NOMO-1 (cell line): ENCODE measurements at regions not wholly inside any gene's neighbourhood (a gene's known extent, or its start where the extent isn't known, plus 50 kb on each side); places are given as distances from the start of the nearest gene placed in this dataset.
"Not testable (repeated sequence)": the region's sequence is repeated elsewhere in the genome, so short reads cannot be mapped to it uniquely, and the experiment has no call there.

ENCODE experiments used
- DNase-seq, 2 experiments: peaks; one replicate each; lab custom pipeline; 2025; ENCODE audit not compliant: unreplicated experiment in 2 of 2; lab: John Stamatoyannopoulos, UW

DNA sequence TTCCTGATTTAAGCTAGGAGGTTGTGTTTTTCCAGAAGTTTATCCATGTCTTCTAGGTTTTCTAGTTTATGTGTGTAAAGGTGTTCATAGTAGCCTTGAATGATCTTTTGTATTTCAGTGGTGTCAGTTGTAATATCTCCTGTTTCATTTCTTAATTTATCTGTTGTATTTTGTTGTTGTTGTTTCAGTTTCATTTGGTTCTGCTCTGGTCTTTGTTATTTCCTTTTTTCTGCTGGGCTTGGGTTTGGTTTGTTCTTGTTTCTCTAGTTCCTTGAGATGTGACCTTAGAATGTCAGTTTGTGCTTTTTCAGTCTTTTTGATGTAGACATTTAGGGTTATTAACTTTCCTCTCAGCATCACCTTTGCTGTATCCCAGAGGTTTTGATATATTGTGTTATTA is 62.8 kb downstream of the SCP2D1 start:
- DNase-seq: not testable (repeated sequence)

DNA sequence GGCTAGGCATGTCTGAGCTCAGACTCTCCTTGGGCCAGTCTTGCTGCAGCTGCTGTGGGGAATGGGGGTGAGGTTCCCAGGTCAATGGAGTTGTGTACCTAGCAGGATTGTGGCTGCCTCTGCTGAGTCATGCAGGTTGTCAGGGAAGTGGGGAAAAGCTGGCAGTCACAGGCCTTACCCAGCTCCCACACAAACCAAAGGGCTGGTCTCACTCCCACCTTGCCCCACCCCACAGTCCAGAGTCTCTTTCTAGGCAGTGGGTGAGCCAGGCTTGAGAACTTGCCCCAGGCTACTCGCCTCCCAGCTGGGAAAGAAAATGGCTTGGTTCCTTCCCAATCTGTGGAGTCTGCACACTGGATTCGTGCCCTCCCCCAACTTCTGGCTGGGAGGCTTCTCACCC is 65.7 kb downstream of the SCP2D1 start:
- no peak for DNase-seq

DNA sequence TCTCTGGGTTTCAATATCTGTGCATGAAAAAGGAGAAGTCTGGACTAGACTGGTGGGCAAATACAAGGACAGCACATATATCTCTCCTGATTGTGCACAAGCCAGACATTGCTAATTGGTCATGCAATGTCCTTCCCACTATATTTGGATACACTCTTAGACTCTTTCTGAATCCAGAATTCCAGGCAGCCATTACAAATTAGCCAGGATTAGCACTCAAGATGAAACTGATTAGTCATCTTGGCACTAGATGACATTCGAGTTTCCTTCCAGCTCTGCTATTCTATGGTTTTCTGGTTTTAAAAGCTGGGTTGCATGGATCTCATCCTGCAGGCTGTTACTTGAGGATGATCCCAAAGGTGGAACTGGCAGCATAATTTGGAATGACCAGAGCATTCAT is 73.2 kb downstream of the SCP2D1 start:
- no peak for DNase-seq

DNA sequence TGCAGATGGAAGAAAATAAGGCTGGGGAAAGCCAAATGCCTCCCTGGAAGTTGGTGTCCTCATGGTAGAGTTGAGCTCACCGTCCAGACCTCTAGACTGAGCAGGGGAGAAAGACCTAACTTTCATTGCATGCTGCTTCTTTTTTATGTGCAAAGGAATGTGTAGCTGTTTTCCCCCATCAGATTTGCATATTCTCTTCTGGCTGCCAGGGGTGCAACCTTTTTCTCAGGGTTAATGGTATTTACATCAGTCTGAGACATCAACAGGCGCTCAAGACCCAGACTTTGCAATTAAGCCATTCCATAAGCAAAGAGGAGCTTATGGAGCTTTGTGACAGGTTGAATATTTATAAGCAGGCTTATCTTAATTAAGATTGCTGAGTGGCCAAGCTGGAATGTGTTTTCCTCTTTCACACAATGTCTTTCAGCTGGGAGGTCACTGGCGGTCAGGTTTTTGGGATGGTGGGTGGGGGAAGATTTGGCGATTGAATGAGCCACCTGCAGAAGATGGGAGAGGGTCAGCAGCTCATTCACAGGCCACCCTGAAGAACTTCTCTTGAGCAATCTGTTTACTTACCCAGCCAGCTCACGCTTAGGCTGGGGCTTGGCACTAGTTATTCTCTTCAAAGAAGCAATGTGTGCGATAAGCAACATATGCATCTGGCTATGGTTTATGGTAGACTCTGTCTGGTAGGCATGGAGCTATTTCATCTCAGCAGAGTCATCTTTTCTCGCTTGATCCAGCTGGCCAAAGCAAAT is 88.6 kb downstream of the SCP2D1 start:
- DNase-seq: no peak

DNA sequence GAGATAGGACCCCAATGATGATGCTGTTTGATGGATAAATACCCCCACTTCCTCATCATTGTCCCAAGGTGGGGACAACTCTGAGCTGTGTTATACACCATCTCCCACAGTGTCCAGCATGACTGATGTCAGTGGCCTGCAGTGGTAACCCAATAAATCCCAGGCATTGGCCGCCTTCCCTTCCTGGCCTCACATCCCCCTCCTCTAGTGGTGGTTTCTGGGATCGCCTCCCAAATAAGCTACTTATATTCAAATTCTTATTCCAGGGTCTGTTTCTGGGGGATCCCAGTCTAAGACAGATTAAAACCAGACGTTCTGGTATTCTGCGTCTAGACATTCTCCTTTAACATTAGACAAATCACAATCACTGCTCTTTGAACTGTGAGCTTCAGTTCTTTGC is 90.6 kb downstream of the SCP2D1 start:
- DNase-seq: no peak

DNA sequence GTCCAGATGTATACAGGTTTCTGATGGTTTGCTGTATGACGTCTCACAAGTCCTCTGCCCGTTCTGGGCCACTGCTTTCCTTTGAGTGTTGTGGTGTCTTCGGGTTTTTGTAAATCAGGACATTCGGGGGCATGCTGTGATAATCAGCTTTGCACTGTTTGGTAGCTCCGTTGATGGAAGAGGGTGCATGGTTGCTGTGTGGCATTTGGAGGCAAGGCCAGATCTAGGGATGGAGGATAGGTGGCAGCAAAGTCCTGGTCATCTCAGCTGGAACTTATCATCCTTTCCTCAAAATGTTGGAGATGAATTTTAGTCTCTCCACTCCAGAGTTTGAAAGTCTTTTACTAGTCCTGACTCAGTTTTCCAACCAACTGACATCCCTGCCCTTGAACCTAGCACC is 91.0 kb downstream of the SCP2D1 start:
- no peak for DNase-seq

DNA sequence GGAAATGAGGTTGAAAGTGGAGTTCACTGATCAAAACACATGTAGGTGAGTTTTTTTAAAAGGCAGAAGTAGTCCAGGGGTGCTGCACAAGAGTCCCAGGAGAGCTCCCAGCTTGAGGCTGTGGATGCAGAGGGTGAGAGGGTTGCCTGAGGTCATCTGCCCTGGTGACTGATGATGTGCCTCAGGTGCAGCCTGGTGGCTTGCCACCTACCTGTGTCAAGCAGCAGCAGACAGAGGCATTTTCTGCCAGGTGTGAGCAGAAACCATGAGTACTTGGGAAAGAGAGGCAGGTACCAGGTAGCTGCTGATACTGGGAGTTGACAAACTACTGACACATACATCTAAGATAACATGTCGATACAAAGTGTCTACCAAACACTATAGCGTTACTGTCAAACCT is 92.5 kb downstream of the SCP2D1 start:
- DNase-seq: no peak

DNA sequence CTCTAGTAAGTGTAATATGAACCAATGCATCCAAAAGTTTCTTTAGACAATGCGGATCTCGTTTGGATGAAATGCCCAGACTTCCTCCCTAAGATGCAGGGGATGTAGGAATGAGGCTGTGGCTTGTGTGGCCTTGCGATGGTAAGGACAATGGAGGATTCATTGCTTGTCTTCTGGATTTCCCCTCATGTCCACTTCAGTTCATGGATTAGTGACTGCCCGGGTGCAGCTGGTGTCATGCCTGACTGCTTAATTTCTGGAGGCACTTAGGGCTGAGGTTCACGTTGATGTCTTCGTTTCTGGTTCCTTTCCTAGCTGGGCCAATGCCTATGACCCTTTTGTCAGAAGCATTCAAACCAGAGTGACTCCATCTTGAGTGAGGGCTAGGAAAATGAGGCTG is 93.8 kb downstream of the SCP2D1 start:
- no peak for DNase-seq

DNA sequence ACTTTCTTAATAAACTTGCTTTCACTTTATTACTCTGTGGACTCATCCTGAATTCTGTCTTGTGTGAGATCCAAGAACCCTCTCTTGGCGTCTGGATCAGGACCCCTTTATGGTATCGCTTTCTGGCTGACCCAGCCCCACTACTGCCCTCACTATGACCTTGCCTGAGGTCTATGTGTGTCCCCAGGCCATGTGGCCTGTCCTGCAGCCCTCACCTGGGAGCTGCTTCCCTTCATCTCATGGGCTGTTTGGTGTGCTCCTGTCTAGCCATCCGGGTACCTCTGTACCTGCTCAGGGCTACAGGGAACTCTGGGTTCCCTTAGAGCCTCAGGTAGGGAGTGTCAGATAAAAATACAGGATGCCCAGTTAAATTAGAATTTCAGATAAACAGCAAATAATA is 94.5 kb downstream of the SCP2D1 start:
- no peak for DNase-seq

DNA sequence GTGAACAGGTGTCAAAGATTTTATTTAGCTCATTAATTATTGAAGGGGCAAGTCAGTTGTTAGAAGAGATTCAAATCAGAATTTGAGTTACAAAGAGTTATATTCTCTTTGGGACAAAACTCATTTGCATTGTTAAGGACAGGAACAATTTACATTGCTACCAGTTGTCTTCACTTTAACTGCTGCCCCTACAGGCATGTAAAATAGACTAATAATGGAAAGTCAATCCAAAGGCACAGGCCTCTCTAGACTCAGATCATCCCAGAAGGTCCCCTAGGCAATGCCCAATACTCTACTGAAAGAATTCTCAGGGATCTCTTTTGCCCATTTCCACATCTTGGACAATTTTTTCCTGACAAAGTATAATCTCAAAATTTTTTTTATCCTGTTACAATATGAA is 95.7 kb downstream of the SCP2D1 start:
- DNase-seq: no peak

DNA sequence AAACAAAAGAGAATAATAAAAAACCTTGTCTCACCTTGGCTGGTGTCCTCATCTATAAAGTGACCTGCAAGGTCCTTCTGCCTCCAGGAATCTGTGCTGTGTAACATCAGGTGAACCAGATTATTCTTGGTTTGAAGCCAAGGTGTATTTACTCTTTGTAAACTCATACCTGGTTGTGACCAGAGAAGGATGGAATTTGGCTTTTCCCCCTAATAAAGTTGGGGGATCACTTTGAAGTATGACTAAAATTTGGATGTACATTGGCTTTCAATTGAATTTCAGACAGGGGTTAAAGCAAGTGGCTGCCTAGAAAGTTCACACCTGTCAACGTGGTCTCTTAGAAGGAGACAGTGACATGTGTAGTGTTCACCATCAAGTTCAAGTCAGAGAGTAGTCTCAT is 100.1 kb downstream of the SCP2D1 start:
- no peak for DNase-seq

DNA sequence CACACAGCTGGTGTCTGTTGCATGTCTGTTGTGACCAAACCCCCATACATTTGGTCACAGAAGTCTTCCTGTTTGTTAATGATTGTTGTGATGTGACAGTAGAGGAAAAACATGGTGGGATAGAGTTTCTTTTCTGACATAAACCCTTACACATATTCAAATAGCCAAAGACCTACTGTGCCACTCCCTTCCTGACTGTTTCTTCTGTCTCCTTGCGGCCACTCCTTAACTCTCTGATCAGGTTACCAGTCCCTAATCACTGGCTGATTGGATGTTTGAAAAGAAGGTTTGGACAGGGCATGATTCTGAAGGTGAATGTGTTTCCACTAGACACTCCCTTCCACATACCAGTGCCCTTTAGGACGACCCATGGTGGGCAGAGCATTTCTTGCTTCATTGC is 101.2 kb downstream of the SCP2D1 start:
- no peak for DNase-seq

DNA sequence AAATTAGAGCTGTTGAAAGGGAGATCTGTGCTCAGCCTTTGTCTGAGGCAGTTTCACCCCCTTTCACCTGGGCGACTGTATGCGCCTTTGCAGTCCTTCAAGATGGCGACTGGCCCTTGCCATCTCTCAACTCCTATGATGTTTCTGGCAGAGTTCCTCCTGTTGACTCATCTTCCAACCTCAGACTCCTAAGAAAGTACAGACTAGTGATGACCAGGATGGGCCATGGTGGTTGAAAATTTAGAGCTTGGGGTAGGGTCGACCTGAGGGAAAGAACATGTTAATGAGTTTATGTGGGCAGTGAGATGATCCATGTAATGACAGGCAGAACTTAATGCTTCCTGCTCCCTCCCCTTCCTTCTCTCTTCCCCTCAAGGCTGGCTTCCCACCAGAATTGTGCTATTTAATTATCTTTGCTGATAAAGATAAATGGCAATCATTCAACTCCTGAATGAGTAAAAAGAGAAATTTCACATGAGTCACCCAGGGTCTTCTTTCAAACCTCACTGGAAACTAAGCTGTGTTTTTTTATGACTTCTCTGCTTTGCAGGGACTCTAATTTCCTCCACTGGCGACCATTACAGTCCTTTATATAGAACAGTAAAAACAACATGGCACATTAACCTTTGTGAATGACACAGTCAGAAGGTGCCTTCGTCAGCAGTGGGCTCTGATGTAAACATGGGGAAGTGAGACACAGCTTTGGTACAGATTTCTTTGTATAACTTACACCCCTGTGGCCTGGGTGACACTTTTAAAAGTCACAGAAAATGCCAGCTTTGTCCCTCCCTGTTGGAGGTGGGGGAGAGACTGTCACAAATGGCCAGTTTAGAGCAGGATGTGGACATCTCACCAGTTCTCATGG is 103.5 kb downstream of the SCP2D1 start:
- no peak for DNase-seq

DNA sequence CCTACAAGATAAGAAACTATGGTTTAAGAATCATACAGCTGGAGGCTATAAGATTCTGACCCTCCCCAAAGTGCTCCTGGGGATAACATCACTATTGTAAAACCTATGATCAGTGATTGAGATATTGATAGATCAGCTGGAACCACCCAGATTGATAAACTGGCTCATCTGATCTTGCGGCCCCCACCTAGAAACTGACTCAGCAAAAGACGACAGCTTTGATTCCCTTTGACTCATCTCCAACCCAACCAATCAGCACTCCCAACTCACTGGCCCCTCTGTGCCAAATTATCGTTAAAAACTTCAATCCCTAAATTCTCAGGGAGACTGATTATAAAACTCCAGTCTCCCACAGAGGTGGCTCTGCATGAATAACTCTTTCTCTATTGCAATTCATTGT is 106.4 kb downstream of the SCP2D1 start:
- DNase-seq: no peak

DNA sequence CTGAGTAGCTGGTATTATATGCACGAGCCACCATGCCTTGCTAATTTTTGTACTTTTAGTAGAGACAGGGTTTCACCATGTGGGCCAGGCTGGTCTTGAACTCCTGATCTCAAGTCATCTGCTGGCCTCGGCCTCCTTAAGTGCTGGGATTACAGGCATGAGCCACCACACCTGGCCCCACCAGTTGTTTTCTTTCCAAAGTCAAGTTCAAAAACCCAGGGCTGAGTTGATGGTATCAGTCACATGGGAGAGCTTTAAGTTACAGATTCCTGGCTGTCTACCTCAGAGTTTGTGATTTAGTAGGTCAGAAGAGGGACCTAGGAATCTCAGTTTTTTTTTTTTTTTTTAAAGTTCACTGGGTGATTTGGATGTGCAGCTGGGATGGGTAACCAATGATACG is 107.7 kb downstream of the SCP2D1 start:
- no peak for DNase-seq

DNA sequence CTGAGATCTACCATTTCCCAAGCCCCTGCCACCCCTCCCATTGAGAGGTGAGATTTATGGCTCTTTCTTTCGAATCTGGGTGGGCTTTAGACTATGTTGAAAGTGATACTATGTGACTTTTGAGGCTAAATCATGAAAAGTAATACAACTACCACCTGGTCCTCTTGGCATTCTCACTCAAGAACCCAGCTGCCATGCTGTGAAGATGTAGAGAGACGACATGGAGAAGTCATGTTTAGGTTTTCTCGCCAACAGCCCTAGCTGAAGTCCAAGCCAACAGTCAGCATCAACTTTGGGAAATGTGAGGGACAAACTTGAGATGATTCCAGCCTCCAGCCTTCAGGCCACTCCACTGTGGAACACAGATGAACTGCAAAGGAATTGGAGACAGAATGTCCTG is 108.7 kb downstream of the SCP2D1 start:
- no peak for DNase-seq

DNA sequence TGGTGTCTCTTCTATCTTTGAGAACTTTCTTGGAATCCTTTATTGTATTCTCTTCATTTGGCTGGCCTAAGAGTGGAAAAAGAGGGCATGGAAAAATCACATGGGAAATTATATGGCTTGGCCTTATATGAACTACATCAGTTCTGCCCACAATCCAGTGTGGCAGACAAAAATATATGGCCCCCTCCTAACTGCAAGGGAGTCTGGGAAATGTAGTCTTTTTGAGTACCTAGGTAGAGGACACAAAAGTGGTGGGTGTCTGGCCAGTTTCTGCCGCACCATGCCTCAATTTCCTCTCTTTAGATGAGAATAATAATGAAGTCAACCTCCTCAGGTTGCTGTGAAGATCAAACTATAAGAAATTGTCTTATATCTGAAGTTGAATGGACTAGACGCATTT is 109.3 kb downstream of the SCP2D1 start:
- no peak for DNase-seq

DNA sequence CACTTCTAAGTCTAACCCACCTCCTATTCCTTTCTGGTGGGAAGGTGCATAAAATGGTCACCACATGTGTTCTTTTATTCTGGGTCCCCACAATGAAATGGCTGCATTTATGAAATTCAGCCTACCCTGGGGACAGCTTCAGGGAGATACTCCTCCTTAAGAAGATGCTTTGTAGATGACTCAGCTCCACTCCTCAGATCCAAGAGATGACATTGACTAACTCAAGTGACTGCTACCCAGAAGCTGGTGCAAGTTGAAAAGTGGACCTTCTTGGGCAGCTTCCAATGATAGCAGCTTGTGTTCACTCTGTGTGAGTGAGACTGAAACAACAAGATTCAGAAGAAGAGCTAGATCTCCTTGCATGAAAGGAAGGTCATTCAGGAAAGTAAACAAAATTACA is 113.4 kb downstream of the SCP2D1 start:
- DNase-seq: no peak

DNA sequence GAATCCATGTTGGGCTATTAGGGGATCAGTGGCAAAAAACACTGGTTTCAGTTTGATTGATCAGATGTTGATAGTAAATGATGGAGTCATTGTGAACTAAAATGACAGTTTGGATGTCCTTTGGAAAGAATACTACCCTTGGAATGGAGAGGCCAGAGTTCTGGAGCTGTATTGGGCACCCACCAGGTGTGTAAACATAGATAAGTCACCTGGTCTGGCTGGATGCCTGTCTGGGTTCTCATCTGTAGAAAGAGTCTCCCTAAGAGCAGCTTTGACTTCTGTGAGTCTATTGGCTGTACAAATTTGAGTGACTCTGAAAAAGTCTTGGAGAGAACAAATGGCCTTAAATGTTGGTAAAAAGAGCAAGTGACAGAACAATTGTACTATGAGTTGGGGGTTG is 115.0 kb downstream of the SCP2D1 start:
- no peak for DNase-seq

DNA sequence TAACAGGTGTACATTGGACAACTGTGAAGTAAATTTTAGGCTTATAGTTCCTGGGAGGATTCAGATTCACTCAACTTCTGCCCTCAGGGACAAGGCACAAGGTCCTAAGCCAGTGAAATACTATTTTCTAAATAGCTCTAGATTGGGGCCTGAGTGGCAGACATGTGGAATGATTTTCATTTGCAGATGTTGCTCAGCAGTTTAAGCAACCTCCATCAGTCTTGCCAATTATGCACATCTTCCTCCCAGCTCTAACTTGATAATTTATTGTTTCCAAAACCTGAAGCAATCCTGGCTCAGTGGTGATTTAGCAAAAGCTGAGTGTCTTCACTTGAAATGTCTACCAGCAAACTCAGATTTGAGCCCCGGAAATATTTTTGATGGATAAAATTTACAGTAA is 116.2 kb downstream of the SCP2D1 start:
- DNase-seq: no peak

DNA sequence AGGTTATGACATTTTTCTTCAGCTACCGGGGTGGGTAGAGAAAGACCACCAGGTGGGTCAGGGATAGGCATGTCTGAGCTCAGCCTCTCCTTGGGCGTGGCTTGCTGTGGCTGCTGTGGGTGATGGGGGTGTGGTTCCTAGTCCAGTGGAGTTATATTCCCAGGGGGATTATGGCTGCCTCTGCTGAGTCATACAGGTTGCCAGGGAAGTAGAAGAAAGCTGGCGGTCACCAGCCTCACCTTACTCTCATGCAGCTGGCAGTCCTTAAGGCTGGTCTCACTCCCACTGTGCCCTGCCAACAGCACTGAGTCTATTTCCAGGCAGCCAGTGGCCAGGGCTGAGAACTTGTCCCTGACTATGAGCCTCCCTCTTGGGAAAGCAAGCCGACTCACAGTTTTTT is 130.0 kb downstream of the SCP2D1 start:
- DNase-seq: no peak

DNA sequence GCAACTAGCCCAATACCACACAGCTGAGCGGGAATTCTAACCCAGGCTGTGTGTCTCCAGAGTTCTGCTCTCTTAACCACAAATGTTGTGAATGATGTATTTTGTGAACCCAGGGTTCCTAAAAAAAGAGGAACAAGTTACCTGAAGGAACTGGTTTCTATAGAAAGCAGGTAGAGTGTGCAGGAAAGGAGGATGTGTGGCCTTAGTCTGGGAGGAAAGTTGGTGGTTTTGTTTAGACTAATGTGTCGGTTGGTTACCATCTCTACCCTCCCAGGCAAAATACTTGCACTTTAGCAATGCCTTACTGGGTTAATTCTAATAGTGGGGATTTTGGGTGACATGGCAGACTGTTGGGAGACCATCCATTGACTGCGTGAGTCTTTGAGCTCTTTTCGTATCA is 143.3 kb downstream of the SCP2D1 start:
- DNase-seq: no peak
